ENCODE measurements at regions not wholly inside any gene's neighbourhood (a gene's known extent, or its start where the extent isn't known, plus 50 kb on each side); places are given as distances from the start of the nearest gene placed in this dataset.

DNA sequence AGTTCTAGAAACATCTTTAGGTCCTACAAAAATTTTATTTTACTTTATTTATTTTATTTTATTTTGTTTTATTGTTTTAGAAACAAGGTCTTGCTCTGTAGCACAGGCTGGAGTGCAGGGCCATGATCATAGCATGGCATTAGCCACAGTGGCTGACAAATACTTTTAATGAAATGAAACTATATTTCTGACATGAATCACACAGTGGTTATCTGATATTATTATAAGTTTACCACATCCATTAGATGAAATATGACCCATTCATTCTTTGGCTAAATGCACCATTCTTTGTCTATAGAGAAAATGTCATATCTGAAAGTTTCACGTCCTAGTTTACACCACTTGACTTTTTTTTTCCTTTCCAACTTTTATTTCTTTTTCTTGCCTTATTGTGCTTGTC lies 613.4 kb upstream of the ADAMTS5 start:
- TF ChIP-seq POLR2A (IDR thresholded peaks at IDR 0.05) (no peak), CTCF (IDR thresholded peaks at IDR 0.05) (no peak), EP300 (IDR thresholded peaks at IDR 0.05; ENCODE audit: low read depth) (no peak)

Data from transverse colon (tissue), 3 donors.